Activated T-cell treated with anti-CD3 and anti-CD28 coated beads, Interleukin-2, amount 50 U/mL, for 48 hours (primary cell): ENCODE measurements at regions not wholly inside any gene's neighbourhood (a gene's known extent, or its start where the extent isn't known, plus 50 kb on each side); places are given as distances from the start of the nearest gene placed in this dataset.
"Not testable (repeated sequence)": the region's sequence is repeated elsewhere in the genome, so short reads cannot be mapped to it uniquely, and the experiment has no call there.

Source experiments
- DNase-seq, 2 experiments: peaks; one replicate each; pipeline ENCODE4 v3.0.0-alpha.2; 2020

GRCh38 chr9:13001989-13002580 lies 227.3 kb downstream of the LURAP1L start:
- DNase-seq, result no peak

- DNase-seq, result no peak
Measured at GRCh38 chr9:13002740-13003139, 227.9 kb downstream of the LURAP1L start.

DNA sequence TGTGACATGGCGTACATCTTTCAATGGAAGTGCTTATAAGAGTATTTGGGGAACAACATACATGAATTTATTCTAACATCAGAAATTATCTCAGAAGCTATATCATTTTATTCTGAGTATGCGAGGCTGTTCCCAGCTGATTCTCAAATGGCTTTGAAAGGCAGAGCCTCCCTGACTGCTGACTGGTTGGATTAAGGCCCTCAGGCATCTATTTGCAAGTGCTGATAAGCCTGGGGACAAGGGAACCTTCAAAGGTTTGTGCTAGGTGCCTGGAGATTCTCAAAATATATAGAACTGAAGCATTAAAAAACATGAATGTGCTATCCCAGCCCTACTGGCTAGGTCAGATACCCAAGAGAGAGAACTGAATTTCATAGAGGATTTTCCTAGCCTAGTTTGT lies 235.1 kb downstream of the LURAP1L start:
- DNase-seq, result no peak

GRCh38 chr9:13013991-13014883 lies 239.4 kb downstream of the LURAP1L start:
- no peak for DNase-seq

DNA sequence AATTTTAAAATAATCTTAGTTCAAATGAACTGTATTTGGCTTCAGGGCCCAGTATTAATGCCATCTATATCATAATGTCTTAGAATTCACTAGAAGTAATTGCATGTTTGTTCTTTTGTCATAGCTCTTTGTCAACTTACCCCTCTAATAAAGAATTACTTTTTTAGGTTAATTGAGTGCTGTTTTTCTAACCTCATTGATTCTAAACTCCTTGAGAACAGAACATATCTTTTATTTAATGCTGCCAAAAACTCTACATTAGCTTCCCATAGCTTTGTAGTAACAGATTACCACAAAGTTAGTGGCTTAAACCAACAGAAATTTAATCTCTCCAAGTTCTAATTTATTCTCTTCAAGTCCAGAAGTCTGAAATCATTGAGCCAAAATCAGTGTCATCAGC lies 242.4 kb downstream of the LURAP1L start:
- no peak for DNase-seq

- DNase-seq, result no peak
Measured at GRCh38 chr9:13020146-13021040, 245.6 kb downstream of the LURAP1L start.

- no peak for DNase-seq
Measured at GRCh38 chr9:13022756-13023155, 247.9 kb downstream of the LURAP1L start.

DNA sequence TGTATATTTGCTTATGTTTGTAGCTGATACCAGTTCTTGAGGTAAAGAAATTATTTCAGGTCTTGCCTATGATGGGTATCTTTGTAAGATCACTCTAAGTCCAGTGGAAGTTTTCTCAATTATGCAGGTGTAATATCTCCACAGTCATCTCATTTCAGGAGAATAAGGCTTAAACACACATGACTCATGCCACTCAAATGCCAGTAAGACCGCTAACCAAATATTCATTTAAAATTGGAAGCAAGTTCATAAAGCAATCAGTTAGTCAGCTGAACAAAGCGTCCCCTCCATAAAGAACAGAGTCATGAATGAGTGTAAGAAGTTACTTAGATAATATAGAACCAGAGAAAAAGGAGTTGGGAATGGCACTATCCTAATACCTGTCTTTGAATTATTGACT lies 248.7 kb downstream of the LURAP1L start:
- no peak for DNase-seq

DNA sequence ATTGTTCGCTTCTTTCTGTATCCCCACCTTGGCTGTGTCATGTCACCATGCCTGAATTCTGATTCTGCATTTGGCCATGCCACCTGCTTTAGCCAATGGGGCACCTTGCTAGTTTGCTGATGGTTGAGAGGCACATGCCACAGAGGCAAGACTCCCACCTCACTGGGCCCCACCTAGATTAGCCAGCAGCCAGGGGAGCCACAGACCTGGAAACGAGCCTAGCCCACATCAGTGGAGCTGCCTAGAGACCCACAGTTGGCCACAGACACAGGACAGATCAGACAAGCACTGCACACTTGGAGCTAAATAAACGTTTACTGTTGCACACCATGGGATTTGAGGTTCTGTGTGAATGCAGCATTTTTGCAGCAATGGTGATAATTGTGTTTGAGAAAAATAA lies 252.1 kb downstream of the LURAP1L start:
- no peak for DNase-seq

GRCh38 chr9:13027879-13028278 lies 251.6 kb downstream of the MPDZ start:
- no peak for DNase-seq

- no peak for DNase-seq
Measured at GRCh38 chr9:13032585-13032984, 246.9 kb downstream of the MPDZ start.

DNA sequence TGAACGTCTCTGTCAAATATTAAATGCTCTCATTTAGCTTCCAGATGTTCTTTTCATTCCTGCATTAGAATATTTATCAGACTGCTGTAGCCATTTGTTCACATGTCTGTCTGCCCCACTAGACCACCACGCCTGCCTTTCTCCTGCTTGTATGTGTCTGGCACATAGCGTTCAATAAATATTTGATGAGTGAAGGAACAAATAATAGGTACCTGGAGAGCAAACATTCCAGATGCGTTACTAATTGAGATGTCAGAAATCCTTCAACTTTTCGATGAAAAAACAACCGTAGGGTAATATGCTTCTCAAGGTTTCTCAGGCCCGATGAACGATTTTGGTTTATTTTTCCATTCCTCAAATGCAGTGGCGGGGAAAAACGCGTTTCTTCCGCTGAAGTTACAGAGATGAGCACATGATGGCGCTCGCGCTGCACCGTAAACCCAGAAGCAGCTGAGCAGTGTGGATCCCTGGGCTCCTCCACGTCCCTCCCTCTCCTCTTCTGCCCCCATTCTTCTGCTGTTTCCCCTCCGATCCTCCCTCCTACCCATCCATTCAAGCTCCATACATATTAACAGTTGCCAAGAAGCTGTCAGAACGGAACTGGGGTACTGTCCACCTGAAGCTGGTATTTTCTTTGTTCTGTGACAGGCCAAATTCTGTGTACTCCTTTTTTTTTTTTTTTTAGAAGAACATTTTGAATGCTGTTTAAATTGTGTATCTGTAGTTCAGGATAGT lies 245.4 kb downstream of the MPDZ start:
- peak; percentile 15 to 16 for DNase-seq

- no peak for DNase-seq
Measured at GRCh38 chr9:13034694-13035002, 244.8 kb downstream of the MPDZ start.

GRCh38 chr9:13035822-13036221 lies 243.7 kb downstream of the MPDZ start:
- DNase-seq, result no peak

DNA sequence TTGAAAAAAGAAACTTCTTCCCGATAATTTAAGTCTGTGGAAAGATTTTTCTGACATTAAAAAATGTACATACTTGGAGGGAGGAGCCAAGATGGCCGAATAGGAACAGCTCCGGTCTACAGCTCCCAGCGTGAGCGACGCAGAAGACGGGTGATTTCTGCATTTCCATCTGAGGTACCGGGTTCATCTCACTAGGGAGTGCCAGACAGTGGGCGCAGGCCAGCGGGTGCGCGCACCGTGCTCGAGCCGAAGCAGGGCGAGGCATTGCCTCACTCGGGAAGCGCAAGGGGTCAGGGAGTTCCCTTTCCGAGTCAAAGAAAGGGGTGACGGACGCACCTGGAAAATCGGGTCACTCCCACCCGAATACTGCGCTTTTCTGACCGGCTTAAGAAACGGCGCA lies 241.7 kb downstream of the MPDZ start:
- not testable (repeated sequence) for DNase-seq

- no peak for DNase-seq
Measured at GRCh38 chr9:13047827-13048587, 231.5 kb downstream of the MPDZ start.

GRCh38 chr9:13049223-13049622 lies 230.3 kb downstream of the MPDZ start:
- no peak for DNase-seq

GRCh38 chr9:13053504-13053903 lies 226.0 kb downstream of the MPDZ start:
- DNase-seq, result no peak

- DNase-seq, result no peak
Measured at GRCh38 chr9:13054389-13054788, 225.1 kb downstream of the MPDZ start.
